Gastrocnemius medialis (tissue), 4 donors: ENCODE measurements at regions not wholly inside any gene's neighbourhood (a gene's known extent, or its start where the extent isn't known, plus 50 kb on each side); places are given as distances from the start of the nearest gene placed in this dataset.

Experiments
- CTCF ChIP-seq, 5 experiments: fragments of 450-650 bp in 3 of 5; fragments of 200-600 bp in 2 of 5; sonication (generic) in 2 of 5; IDR thresholded peaks in 4 of 5; conservative IDR thresholded peaks in 1 of 5; 1 replicate in 4 of 5; 2 replicates in 1 of 5; pipeline ENCODE4 v1.5.1; 2016 to 2019; ENCODE audit warnings: antibody characterized with exemption in 5 of 5, mild to moderate bottlenecking in 3 of 5, moderate library complexity in 3 of 5
- POLR2A ChIP-seq, 2 donors: fragments of 450-650 bp; IDR thresholded peaks; one replicate each; pipeline ENCODE4 v1.6.1; 2017; ENCODE audit warnings: antibody characterized with exemption in 2 of 2, mild to moderate bottlenecking in 2 of 2, moderate library complexity in 2 of 2

GRCh38 chr10:2633630-2634029 lies 433.7 kb upstream of the PFKP start:
- TF ChIP-seq CTCF (IDR thresholded peaks at IDR 0.05 in 4 of 5, conservative IDR thresholded peaks at IDR 0.05 in 1 of 5) (no peak), POLR2A (IDR thresholded peaks at IDR 0.05) (no peak)
